ENCODE measurements at regions not wholly inside any gene's neighbourhood (a gene's known extent, or its start where the extent isn't known, plus 50 kb on each side); places are given as distances from the start of the nearest gene placed in this dataset.

GRCh38 chr1:163265547-163265946 lies 56.2 kb upstream of the NUF2 start:
- H3K9me2 ChIP-seq (replicated peaks; ENCODE audit: low read length): no peaks in the 10 kb centered on the region
- H3K36me3 ChIP-seq (ENCODE audit: low read depth, low read length): no peaks in the 10 kb centered on the region
- no peaks in the 10 kb centered on the region for H3K9me3 ChIP-seq (ENCODE audit: low read length)
- TF ChIP-seq EZH2 (IDR thresholded peaks at IDR 0.05; ENCODE audit: low read length, unreplicated experiment) (no peak), CTCF (conservative IDR thresholded peaks at IDR 0.05; ENCODE audit: low read depth, low read length) (no peak)
- H4K20me1 ChIP-seq (ENCODE audit: low read length): no peaks in the 10 kb centered on the region
- no peaks in the 10 kb centered on the region for H3F3A ChIP-seq (ENCODE audit: low read length, unreplicated experiment)
- H3K4me1 ChIP-seq (ENCODE audit: insufficient read depth, low read length): no peaks in the 10 kb centered on the region
- DNase-seq (no peak), ATAC-seq (no peak)
- ChIA-PET POLR2A (ENCODE audit: unreplicated experiment) (no interaction called here), CTCF (no interaction called here)
- no peak overlapping the region for H2AFZ ChIP-seq (ENCODE audit: low read length)
- H3K27me3 ChIP-seq (ENCODE audit: low read length): no peaks in the 10 kb centered on the region
- H3K4me3 ChIP-seq (ENCODE audit: low read length): no peak overlapping the region
- BruUV-seq (replicated peaks): no TSS peak
- no peak overlapping the region for H3K27ac ChIP-seq (ENCODE audit: low read length)
- no peak overlapping the region for H3K9ac ChIP-seq (ENCODE audit: low read length)
- intact Hi-C loops (cut with micrococcal nuclease): no loop called here
- no peaks in the 10 kb centered on the region for H3K79me2 ChIP-seq (ENCODE audit: low read length)
- H3K4me2 ChIP-seq (ENCODE audit: low read length): no peak overlapping the region

GRCh38 chr1:163267962-163268361 lies 53.8 kb upstream of the NUF2 start:
- no peak for ATAC-seq
- Histone ChIP-seq H3F3A (ENCODE audit: low read length, unreplicated experiment) (no peaks in the 10 kb centered on the region), H3K27ac (ENCODE audit: low read length) (no peak overlapping the region), H3K36me3 (ENCODE audit: low read depth, low read length) (no peaks in the 10 kb centered on the region), H3K4me3 (ENCODE audit: low read length) (no peak overlapping the region), H3K9me2 (replicated peaks; ENCODE audit: low read length) (no peaks in the 10 kb centered on the region), H3K4me2 (ENCODE audit: low read length) (no peak overlapping the region), H3K9me3 (ENCODE audit: low read length) (no peaks in the 10 kb centered on the region), H4K20me1 (ENCODE audit: low read length) (no peaks in the 10 kb centered on the region), H3K79me2 (ENCODE audit: low read length) (no peaks in the 10 kb centered on the region), H3K4me1 (ENCODE audit: insufficient read depth, low read length) (no peaks in the 10 kb centered on the region), H3K9ac (ENCODE audit: low read length) (no peak overlapping the region), H3K27me3 (ENCODE audit: low read length) (no peaks in the 10 kb centered on the region), H2AFZ (ENCODE audit: low read length) (no peak overlapping the region)
- TF ChIP-seq EZH2phosphoT487 (IDR thresholded peaks at IDR 0.05; ENCODE audit: borderline replicate concordance, low read length) (no peak), CTCF (conservative IDR thresholded peaks at IDR 0.05; ENCODE audit: low read depth, low read length) (no peak), EZH2 (IDR thresholded peaks at IDR 0.05; ENCODE audit: low read length, unreplicated experiment) (no peak)
- ChIA-PET POLR2A (ENCODE audit: unreplicated experiment) (no interaction called here), CTCF (no interaction called here)
- BruUV-seq (replicated peaks): no TSS peak
- intact Hi-C loops (cut with micrococcal nuclease): no loop called here
- no peak for DNase-seq

- TF ChIP-seq EZH2 (IDR thresholded peaks at IDR 0.05; ENCODE audit: low read length, unreplicated experiment) (no peak), CTCF (conservative IDR thresholded peaks at IDR 0.05; ENCODE audit: low read depth, low read length) (no peak), EZH2phosphoT487 (IDR thresholded peaks at IDR 0.05; ENCODE audit: borderline replicate concordance, low read length) (no peak)
- H3K27ac ChIP-seq (ENCODE audit: low read length): no peak overlapping the region
- no peaks in the 10 kb centered on the region for H3K79me2 ChIP-seq (ENCODE audit: low read length)
- ChIA-PET POLR2A (ENCODE audit: unreplicated experiment) (no interaction called here), CTCF (no interaction called here)
- H3K36me3 ChIP-seq (ENCODE audit: low read depth, low read length): no peaks in the 10 kb centered on the region
- no peaks in the 10 kb centered on the region for H3K9me2 ChIP-seq (replicated peaks; ENCODE audit: low read length)
- ATAC-seq (no peak), DNase-seq (no peak)
- no TSS peak for BruUV-seq (replicated peaks)
- H3K9ac ChIP-seq (ENCODE audit: low read length): no peak overlapping the region
- intact Hi-C loops (cut with micrococcal nuclease): no loop called here
- H3K4me3 ChIP-seq (ENCODE audit: low read length): no peak overlapping the region
- H3K4me2 ChIP-seq (ENCODE audit: low read length): no peak overlapping the region
- no peak overlapping the region for H2AFZ ChIP-seq (ENCODE audit: low read length)
- no peaks in the 10 kb centered on the region for H4K20me1 ChIP-seq (ENCODE audit: low read length)
- H3F3A ChIP-seq (ENCODE audit: low read length, unreplicated experiment): no peaks in the 10 kb centered on the region
- H3K9me3 ChIP-seq (ENCODE audit: low read length): no peaks in the 10 kb centered on the region
- H3K27me3 ChIP-seq (ENCODE audit: low read length): no peaks in the 10 kb centered on the region
- no peaks in the 10 kb centered on the region for H3K4me1 ChIP-seq (ENCODE audit: insufficient read depth, low read length)
Measured at GRCh38 chr1:163271535-163271934, 50.2 kb upstream of the NUF2 start.

Data from PC-3 (cell line).